Rectal smooth muscle tissue (tissue), 1 donor: ENCODE measurements at regions not wholly inside any gene's neighbourhood (a gene's known extent, or its start where the extent isn't known, plus 50 kb on each side); places are given as distances from the start of the nearest gene placed in this dataset.
"Not testable (repeated sequence)": the region's sequence is repeated elsewhere in the genome, so short reads cannot be mapped to it uniquely, and the experiment has no call there.

Experiments
- H3K27ac ChIP-seq: one replicate; pipeline ENCODE4 v1.7.0; 2013; ENCODE audit warnings: low read depth, low read length, inconsistent platforms
- H3K27me3 ChIP-seq: one replicate; pipeline ENCODE4 v1.7.0; 2013; ENCODE audit warnings: low read length; ENCODE audit not compliant: control insufficient read depth, insufficient read depth
- H3K36me3 ChIP-seq: one replicate; pipeline ENCODE4 v1.7.0; 2013; ENCODE audit warnings: low read length; ENCODE audit not compliant: control insufficient read depth, insufficient read depth
- H3K4me1 ChIP-seq: one replicate; pipeline ENCODE4 v1.7.0; 2013; ENCODE audit warnings: low read length; ENCODE audit not compliant: control insufficient read depth, insufficient read depth
- H3K4me3 ChIP-seq: one replicate; pipeline ENCODE4 v1.7.0; 2013; ENCODE audit warnings: low read length
- H3K9ac ChIP-seq: one replicate; pipeline ENCODE4 v1.7.0; 2013; ENCODE audit warnings: low read length

DNA sequence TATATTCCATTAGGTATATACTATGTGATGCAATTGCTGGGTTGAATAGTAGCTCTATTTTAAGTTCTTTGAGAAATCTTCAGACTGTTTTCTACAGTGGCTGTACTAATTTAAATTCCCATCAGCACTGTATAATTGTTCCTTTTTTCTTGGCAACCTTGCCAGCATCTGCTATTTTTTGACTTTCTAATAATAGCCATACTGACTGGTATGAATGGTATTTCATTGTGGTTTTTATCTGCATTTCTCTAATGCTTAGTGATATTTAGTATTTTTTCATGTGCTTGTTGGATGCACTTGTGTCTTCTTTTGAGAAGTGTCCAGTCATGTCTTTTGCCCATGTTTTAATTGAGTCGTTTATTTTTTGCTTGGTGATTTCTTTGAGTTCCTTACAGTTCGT, 145.1 kb upstream of the PLSCR5 start:
- Histone ChIP-seq H3K27ac (no peak overlapping the region), H3K4me3 (no peak overlapping the region), H3K9ac (no peak overlapping the region)

GRCh38 chr3:146747928-146748327, 142.8 kb upstream of the PLSCR5 start:
- Histone ChIP-seq H3K36me3 (no peaks in the 10 kb centered on the region), H3K27me3 (no peaks in the 10 kb centered on the region), H3K4me3 (no peak overlapping the region), H3K4me1 (no peaks in the 10 kb centered on the region), H3K27ac (no peak overlapping the region), H3K9ac (no peak overlapping the region)

More for the DNA sequence above, 145.1 kb upstream of the PLSCR5 start:
- Histone ChIP-seq H3K36me3 (no peaks in the 10 kb centered on the region), H3K4me1 (no peaks in the 10 kb centered on the region), H3K27me3 (no peaks in the 10 kb centered on the region)

- Histone ChIP-seq H3K4me3 (no peak overlapping the region), H3K36me3 (no peaks in the 10 kb centered on the region), H3K27me3 (no peaks in the 10 kb centered on the region), H3K9ac (no peak overlapping the region), H3K4me1 (no peaks in the 10 kb centered on the region), H3K27ac (no peak overlapping the region)
Measured at GRCh38 chr3:146747051-146747450, 141.9 kb upstream of the PLSCR5 start.

DNA sequence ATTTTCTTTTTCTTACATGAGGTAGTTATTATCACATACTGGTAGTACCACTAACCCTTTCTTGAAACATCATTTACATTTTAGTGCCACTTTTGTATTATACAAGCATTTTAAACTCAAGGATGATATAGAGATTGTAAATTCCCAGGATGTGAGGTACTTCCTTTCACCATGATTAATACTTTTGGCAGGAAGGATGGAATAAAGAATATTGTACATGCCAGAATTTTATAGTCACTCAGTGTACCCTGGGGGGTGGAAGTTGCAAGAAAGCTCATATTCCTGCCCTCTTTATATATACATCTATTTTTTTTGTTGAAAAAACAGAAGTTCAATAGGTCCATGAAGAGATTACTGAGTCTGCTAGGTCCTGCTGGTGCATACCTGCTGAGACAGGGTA, 141.0 kb upstream of the PLSCR5 start:
- Histone ChIP-seq H3K4me3 (no peak overlapping the region), H3K27ac (no peak overlapping the region), H3K27me3 (no peaks in the 10 kb centered on the region), H3K9ac (no peak overlapping the region), H3K36me3 (no peaks in the 10 kb centered on the region), H3K4me1 (no peaks in the 10 kb centered on the region)

DNA sequence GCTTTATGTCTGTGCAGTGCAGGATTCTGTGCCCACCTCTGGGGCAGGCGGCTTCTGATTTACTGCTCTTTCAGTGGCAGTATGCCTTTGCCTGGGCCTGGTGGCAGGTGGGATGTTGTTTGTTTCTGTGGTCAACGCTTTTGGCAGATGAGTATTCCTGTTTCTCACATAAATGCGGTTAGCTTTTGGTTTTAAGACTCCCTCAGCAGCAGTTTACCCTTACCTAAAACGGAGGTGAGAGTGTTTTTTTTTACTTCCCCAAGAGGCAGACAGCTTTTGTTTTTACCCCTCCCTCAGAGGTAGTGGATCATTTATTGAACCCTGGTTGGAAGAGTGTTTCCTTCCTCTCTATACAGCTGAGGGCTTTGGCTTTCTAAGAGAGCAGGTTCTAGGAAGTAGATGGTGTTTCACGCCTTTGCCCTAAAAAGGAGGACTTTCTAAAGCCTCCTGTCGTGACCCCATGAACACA, 134.1 kb upstream of the PLSCR5 start:
- Histone ChIP-seq H3K27ac (no peak overlapping the region), H3K4me3 (no peak overlapping the region), H3K36me3 (no peaks in the 10 kb centered on the region), H3K4me1 (no peaks in the 10 kb centered on the region), H3K27me3 (no peaks in the 10 kb centered on the region), H3K9ac (no peak overlapping the region)

GRCh38 chr3:146732325-146732724, 127.2 kb upstream of the PLSCR5 start:
- H3K27me3 ChIP-seq: no peaks in the 10 kb centered on the region
- H3K9ac ChIP-seq: no peak overlapping the region
- H3K27ac ChIP-seq: no peak overlapping the region
- no peaks in the 10 kb centered on the region for H3K4me1 ChIP-seq
- H3K36me3 ChIP-seq: no peaks in the 10 kb centered on the region
- no peak overlapping the region for H3K4me3 ChIP-seq

DNA sequence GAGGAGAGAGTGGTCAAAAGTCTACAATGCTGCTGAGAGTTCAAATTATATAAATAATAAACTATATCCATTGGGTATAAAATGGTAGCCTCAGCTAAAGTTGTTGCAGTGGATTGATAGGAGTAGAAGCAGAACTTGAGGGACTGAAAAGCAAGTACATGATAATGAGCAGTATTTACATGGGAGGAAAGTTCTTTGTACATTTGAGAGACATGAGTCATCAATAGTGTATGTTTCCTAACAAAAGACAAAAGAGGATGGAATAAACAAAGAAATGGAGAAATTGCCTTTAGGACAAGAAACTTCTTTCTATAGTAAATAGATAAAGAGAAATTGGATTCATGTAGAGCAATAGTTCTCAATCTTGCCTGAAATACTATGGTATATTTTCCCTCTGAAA, 110.0 kb upstream of the PLSCR5 start:
- Histone ChIP-seq H3K9ac (no peak overlapping the region), H3K27ac (no peak overlapping the region), H3K36me3 (no peaks in the 10 kb centered on the region), H3K27me3 (no peaks in the 10 kb centered on the region), H3K4me1 (no peaks in the 10 kb centered on the region), H3K4me3 (no peak overlapping the region)

DNA sequence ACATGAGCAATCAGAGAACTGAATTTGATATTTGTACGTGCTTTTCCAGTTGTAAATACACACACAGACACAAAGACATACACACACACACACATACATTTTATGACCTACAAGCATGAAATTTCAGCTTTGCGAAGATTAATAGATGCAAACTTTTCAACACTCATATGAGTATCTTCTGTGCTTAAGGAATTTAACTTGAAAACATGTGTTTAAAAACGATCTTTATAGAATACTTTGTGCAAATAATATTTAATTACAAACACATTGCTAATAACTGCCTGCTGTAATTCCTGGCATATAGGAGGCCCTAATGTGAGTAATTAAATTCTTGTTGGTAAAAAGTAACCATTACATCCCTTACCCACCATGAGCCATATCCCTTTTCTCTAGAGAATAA, 107.7 kb upstream of the PLSCR5 start:
- no peak overlapping the region for H3K27ac ChIP-seq
- H3K36me3 ChIP-seq: no peaks in the 10 kb centered on the region
- no peaks in the 10 kb centered on the region for H3K27me3 ChIP-seq
- no peak overlapping the region for H3K4me3 ChIP-seq
- no peak overlapping the region for H3K9ac ChIP-seq
- H3K4me1 ChIP-seq: no peaks in the 10 kb centered on the region

DNA sequence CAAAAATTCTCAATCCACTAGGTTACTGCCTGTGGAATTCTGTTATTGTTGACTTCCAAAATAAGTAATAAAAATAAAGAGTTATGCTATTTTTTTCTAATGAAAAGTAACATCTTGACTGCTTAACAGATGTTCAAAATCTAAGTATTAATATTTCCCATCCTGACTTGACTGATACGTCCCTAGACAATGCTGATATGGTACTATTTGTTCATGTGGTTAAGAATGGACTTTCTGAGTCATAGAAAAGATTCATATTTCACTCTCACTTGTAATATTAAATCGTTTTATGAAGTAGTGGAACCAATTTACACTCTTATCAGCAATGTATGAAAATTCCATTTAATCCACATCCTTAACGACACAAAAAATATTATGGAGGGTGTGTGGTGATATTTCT, 104.8 kb upstream of the PLSCR5 start:
- no peaks in the 10 kb centered on the region for H3K4me1 ChIP-seq
- no peaks in the 10 kb centered on the region for H3K36me3 ChIP-seq
- no peak overlapping the region for H3K27ac ChIP-seq
- H3K27me3 ChIP-seq: no peaks in the 10 kb centered on the region
- H3K9ac ChIP-seq: no peak overlapping the region
- H3K4me3 ChIP-seq: no peak overlapping the region

DNA sequence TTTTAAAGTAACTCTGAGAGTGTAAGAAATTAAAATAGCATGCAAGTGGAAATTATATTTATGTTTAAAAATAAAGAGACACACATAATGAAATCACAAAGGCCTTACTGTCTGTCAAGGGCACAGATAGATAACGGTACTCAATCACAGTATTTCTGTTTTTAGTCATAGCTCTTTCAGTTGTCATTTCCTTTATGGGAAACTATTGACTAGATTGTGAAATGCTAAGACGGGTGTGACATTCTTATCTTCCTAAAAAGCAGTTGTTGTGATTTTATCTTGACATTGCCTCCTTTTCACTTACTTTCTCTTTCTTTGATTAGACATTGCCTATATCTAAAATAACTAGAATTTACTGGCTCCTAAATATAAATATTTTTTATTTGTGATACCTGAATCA, 100.1 kb upstream of the PLSCR5 start:
- Histone ChIP-seq H3K27me3 (no peaks in the 10 kb centered on the region), H3K36me3 (no peaks in the 10 kb centered on the region), H3K4me3 (no peak overlapping the region), H3K27ac (no peak overlapping the region), H3K9ac (no peak overlapping the region), H3K4me1 (no peaks in the 10 kb centered on the region)

GRCh38 chr3:146702237-146702636, 97.1 kb upstream of the PLSCR5 start:
- no peak overlapping the region for H3K4me3 ChIP-seq
- H3K27me3 ChIP-seq: no peaks in the 10 kb centered on the region
- no peak overlapping the region for H3K9ac ChIP-seq
- H3K36me3 ChIP-seq: no peaks in the 10 kb centered on the region
- H3K27ac ChIP-seq: no peak overlapping the region
- no peaks in the 10 kb centered on the region for H3K4me1 ChIP-seq

- Histone ChIP-seq H3K36me3 (no peaks in the 10 kb centered on the region), H3K4me3 (no peak overlapping the region), H3K9ac (no peak overlapping the region), H3K27ac (no peak overlapping the region), H3K4me1 (no peaks in the 10 kb centered on the region), H3K27me3 (no peaks in the 10 kb centered on the region)
Measured at GRCh38 chr3:146701246-146701645, 96.1 kb upstream of the PLSCR5 start.

DNA sequence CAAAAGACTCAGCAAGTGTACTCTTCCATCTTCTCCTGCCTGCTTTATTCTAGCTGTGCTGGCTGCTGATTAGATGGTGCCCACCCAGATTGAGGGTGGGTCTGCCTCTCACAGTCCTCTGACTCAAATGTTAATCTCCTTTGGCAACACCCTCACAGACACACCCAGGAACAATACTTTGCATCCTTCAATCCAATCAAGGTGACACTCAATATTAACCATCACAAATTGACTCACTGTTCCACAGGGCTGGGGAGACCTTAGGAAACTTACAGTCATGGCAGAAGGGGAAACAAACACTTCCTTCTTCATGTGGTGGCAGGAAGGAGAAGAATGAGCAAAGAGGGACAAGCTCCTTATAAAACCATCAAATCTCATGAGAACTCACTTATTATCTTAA, 94.9 kb upstream of the PLSCR5 start:
- H3K4me1 ChIP-seq, H3K36me3 ChIP-seq, H3K9ac ChIP-seq, H3K27me3 ChIP-seq, H3K27ac ChIP-seq, H3K4me3 ChIP-seq: not testable (repeated sequence)
